ENCODE measurements at regions not wholly inside any gene's neighbourhood (a gene's known extent, or its start where the extent isn't known, plus 50 kb on each side); places are given as distances from the start of the nearest gene placed in this dataset.

DNA sequence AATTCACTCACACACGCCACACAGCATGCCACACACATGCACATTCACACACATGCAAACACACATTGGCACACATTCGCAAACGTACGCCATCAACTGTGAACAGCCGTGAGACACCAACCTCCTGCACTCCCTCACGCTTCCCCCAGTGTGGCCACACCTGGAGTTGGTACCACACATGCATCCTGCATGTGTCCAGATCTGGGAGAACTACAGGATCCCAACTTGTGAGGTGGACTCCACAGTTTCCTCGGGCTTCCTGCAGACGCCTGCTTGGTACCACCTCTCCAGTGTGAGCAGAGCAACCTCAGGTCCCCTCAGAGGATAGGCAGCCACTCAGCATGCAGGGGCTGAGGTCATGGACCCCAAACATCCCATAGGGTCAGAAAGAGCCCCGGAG lies 239.0 kb downstream of the EIPR1 start:
- no peak for DNase-seq (ENCODE audit: low read depth)

DNA sequence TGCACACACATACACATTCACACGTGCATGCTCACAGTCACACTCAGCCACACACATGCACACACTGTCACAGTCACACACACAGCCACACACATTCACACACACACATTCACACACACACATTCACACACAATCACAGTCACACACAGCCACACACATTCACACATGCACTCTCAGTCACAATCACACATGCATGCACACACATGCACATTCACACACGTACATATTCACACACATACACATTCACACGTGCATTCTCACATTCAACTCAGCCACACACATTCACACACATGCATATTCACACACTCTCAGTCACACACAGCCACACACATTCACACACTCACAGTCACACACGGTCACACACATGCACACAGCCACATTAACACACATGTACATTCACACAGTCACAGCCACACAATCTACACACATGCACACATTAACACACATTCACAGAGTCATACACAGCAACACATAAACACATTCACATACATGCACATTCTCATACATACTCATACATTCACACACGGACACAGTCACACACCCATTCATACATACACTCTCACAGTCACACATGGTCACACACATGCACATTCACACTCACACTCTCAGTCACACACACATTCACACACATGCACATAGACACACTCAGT lies 239.8 kb downstream of the EIPR1 start:
- DNase-seq (ENCODE audit: low read depth) = no peak

- DNase-seq (ENCODE audit: low read depth) = no peak
Observed at GRCh38 chr2:3135676-3136075, 241.9 kb downstream of the EIPR1 start.

GRCh38 chr2:3134026-3134571 lies 243.5 kb downstream of the EIPR1 start:
- DNase-seq (ENCODE audit: low read depth) = no peak

- no peak for DNase-seq (ENCODE audit: low read depth)
Observed at GRCh38 chr2:3132966-3133365, 244.7 kb downstream of the EIPR1 start.

- DNase-seq (ENCODE audit: low read depth) = no peak
Observed at GRCh38 chr2:3132466-3132865, 245.2 kb downstream of the EIPR1 start.

GRCh38 chr2:3131636-3132326 lies 245.8 kb downstream of the EIPR1 start:
- no peak for DNase-seq (ENCODE audit: low read depth)

GRCh38 chr2:3130889-3131635 lies 246.6 kb downstream of the EIPR1 start:
- DNase-seq (ENCODE audit: low read depth) = no peak

GRCh38 chr2:3130444-3130843 lies 247.2 kb downstream of the EIPR1 start:
- DNase-seq (ENCODE audit: low read depth) = no peak

- no peak for DNase-seq (ENCODE audit: low read depth)
Observed at GRCh38 chr2:3129867-3130266, 247.8 kb downstream of the EIPR1 start.

DNA sequence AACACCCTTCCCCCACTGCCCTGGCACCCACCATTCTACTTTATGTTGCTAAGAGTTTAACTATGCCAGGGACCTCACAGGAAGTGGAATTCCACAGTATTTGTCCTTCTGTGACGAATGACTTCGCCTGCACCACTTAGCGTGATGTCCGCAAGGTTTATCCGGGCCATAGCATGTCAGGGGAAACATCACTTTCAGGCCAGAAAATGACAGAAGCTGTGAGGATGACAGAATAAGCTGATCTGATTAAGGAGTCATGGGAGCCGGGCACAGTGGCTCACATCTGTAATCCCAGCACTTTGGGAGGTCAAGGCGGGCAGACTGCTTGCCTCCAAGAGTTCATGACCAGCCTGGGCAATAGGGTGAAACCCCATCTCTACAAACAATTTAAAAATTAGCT lies 248.8 kb downstream of the EIPR1 start:
- no peak for DNase-seq (ENCODE audit: low read depth)

GRCh38 chr2:3127710-3128109 lies 249.9 kb downstream of the EIPR1 start:
- DNase-seq (ENCODE audit: low read depth) = no peak

DNA sequence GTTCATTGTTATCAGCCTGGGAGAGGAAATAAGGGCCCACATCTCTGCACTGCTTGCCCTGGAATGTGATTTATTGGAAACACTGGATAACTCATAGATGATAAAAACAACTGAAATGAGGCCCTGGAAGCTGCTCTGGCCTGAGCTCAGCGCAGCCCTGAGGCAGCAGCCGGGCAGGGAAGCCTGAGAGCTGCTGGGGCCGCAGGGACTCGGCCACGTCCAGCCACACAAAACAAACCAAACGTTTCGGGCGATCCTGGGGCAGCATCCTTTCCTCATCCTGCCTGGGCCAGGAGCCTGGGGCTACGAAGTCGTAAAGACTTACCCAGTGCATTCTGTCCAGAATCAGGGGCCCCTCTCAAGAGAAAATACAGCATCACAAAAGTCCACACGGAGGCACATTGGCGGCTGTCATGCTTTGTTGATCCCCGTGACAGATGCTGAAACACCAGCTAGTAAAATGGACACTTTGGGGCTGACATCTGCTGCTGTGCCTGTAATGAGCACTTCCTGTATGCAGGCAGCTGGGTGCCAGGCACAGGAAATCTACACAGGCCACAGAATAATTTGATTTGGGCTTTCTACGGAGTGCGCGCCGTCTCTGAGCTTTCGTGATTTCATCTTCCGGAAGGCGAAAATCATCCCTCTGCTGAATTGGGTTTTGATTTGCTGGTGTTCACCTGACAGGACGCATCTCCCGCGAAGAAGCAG lies 250.6 kb downstream of the EIPR1 start:
- DNase-seq (ENCODE audit: low read depth) = no peak

GRCh38 chr2:3126171-3126910 lies 251.3 kb downstream of the EIPR1 start:
- no peak for DNase-seq (ENCODE audit: low read depth)

- no peak for DNase-seq (ENCODE audit: low read depth)
Observed at GRCh38 chr2:3125761-3126130, 251.9 kb downstream of the EIPR1 start.

DNA sequence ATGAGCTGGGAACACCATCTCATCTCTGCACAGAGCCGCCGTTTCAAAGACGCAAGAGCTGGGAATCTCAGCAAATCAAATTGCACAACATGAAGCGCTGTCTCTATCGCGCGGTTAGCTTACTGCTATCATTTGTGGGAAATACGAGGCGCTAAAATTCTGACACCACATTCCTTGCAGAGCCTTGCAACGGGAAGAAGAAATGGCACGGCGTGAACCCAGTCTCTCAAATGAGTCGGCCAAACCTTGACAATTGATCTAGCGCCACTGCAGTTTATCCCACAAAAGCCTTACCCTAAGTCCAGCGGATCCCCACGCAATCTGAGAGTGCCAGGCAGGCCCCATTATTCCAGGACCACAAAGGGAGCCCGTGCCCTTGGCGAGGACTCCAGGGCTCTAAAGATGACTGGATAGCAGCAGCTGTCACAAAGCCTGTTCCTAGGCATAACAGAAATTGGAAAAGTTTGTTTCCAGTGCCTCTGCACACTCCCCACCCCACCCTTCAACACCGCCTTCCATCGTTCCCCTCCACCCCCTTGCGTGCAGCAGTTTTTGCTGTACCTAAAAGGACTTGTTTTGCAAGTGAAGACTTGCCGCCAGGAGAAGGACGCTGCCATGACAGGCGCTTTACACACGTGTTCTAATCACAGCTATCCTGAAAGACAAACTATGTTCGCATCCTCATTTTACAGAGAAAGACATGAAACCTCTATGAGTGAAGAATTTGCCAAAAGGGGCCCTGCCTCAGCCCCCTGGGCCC lies 252.4 kb downstream of the EIPR1 start:
- no peak for DNase-seq (ENCODE audit: low read depth)

DNA sequence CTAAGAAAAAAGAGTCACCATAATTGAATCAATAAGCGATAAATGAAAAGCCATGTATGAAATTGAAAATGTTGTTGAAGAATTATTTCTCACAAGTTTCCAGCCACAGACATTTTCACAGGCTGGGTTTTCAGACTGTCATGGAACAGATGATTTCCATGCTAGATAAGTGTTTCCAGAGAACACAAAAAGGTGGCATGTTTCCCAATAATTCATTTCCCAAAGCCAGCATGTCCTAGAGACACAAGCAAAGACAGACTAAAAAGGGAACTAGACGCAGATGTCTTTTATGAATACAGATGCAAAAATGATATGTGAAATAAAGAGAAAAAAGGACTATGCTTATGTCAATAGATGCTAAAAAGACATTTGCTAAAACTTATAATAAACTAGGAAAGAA lies 255.1 kb downstream of the EIPR1 start:
- DNase-seq (ENCODE audit: low read depth) = no peak

DNA sequence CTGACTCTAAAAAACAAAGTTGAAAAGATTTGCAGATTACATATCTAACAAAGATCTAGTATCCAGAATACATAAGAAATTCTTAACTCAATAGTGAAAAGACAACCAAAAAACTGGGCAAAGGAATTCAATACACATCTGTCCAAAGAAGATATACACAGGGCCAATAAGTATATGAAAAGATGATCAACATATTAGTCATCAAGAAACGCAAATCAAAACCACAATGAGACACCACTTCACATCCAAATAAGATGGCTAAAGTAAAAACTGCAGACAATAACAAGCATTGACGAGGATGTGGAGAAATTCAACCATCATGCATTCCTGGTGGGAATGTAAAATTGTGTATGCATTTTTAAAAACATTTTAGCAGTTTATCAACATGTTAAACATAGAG lies 256.0 kb downstream of the EIPR1 start:
- DNase-seq (ENCODE audit: low read depth) = no peak

DNA sequence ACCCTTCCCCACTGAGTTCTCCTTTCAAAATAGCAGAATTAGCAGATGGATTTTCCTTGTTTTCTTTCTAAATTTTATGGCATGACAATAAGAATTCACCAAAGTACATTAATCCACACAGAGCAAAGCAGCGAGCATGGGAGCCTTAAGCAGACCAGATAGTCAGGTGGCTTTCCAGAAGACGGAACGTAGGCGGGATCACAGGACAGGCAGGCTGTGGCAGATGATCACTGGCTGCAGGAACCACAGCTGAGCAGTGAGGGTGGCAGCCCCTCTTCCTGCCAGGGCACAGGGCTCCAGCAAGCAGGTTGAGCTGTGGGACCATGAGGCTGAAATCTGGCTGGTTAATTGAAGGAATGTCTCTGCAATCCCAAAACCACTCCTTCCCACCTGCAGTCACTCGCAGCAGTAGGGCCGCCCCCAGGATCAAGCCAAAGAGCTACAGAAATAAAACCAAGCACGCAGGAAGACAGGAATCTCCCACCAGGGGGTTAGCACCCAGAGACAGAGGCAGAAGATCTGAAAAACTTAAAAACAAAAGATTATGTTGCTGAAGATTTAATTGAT lies 259.9 kb downstream of the EIPR1 start:
- DNase-seq (ENCODE audit: low read depth) = no peak

DNA sequence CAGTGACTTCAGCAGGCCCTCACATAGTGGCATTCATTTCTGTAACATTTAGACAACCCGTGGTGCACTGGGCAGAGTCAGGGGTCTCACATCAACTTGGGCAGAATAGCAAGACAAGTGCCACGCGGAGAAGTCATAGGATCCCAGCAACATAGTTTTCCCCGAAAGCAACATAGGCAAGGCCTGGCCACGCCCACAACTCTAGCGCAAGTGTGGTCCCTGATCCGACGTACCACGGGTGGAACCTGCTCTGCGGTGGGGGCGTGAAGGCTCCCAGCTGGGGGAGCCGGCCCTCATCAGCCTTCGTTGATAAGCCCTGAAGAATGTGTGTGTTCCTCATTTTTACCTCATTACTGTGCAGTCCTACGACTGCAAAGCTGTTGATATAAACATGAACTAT lies 261.2 kb downstream of the EIPR1 start:
- no peak for DNase-seq (ENCODE audit: low read depth)

Measured in GM04503 (cell line).